ENCODE measurements at regions not wholly inside any gene's neighbourhood (a gene's known extent, or its start where the extent isn't known, plus 50 kb on each side); places are given as distances from the start of the nearest gene placed in this dataset.

DNA sequence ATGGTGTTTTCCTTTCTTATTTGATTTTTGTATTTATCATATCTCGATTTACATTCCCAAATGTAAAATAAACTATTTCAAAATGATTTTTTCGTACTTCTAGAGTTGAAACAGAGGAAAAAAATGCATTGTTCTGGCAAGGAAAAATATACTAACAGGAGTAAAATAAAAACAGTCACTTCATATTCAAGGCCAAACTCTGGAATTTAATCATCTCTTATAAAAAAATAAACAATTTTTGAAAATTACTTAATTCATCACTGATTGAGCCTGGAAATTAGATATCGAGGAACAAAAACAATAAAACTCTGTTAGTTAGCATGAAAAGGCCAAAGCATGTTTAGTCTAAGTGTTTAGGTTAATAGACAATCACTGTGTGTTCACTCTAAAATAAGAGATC, 61.1 kb upstream of the PALM2AKAP2 start:
- SMC1A ChIA-PET (ENCODE audit: uncharacterized antibody, unreplicated experiment): no interaction called here
- in situ Hi-C loops (cut with MboI) (no loop called here), intact Hi-C loops (cut with micrococcal nuclease; ENCODE audit: unreplicated experiment) (no loop called here)
- no peak overlapping the region for H3K9ac ChIP-seq (ENCODE audit: control insufficient read depth, insufficient read depth, low read length)
- WGBS (ENCODE audit: insufficient coverage, insufficient replicate concordance, low lambda C conversion rate, missing lambda C conversion rate): 0% methylated on average over 3 of the region's 3 CpGs
- RAD21 ChIA-PET (ENCODE audit: unreplicated experiment): no interaction called here
- BruUV-seq (replicated peaks): no TSS peak
- POLR2A ChIA-PET: no interaction called here
- no peaks in the 10 kb centered on the region for H3K36me3 ChIP-seq (ENCODE audit: control insufficient read depth in 2 of 2, insufficient read depth in 2 of 2, low read length in 1 of 2)
- H3K4me3 ChIP-seq: no peak overlapping the region
- no peak overlapping the region for H3K4me2 ChIP-seq (ENCODE audit: control insufficient read depth, insufficient read depth)
- no peak overlapping the region for H3K27ac ChIP-seq (ENCODE audit: control insufficient read depth, insufficient read depth)
- ATAC-seq (no peak), DNase-seq (ENCODE audit: low read depth, low spot score) (no peak), FAIRE-seq (no peak)
- no peaks in the 10 kb centered on the region for H3K79me2 ChIP-seq (ENCODE audit: control insufficient read depth, insufficient read depth, low read length)
- H3K4me1 ChIP-seq (ENCODE audit: control insufficient read depth, insufficient read depth, low read length): no peaks in the 10 kb centered on the region
- H2AFZ ChIP-seq (ENCODE audit: control insufficient read depth, low read depth, low read length): no peak overlapping the region
- peaks cover 2% of the 10 kb centered on the region in 2 experiments; a peak in 3 of 4 replicates for H3K27me3 ChIP-seq (replicated peaks in 1 of 2; ENCODE audit: control insufficient read depth in 2 of 2, insufficient read depth in 2 of 2, low read length in 1 of 2)
- CTCF ChIA-PET: no interaction called here
- H4K20me1 ChIP-seq (ENCODE audit: control insufficient read depth, insufficient read depth): no peaks in the 10 kb centered on the region
- H3K9me3 ChIP-seq (replicated peaks; ENCODE audit: control insufficient read depth, insufficient read depth, low read length): no peaks in the 10 kb centered on the region
- TF ChIP-seq RFX5 (IDR thresholded peaks at IDR 0.05; ENCODE audit: low read depth, low read length) (no peak), CEBPB (IDR thresholded peaks at IDR 0.05; ENCODE audit: borderline replicate concordance in 1 of 2, low read depth in 2 of 2, low read length in 2 of 2) (no peak), TCF3 (IDR thresholded peaks at IDR 0.05; ENCODE audit: borderline replicate concordance, insufficient read depth, low read depth, low read length) (no peak), SMC3 (IDR thresholded peaks at IDR 0.05; ENCODE audit: borderline replicate concordance, low read length) (no peak), EZH2 (IDR thresholded peaks at IDR 0.05; ENCODE audit: borderline replicate concordance, control insufficient read depth, low read depth, low read length) (no peak), PML (IDR thresholded peaks at IDR 0.05; ENCODE audit: low read length) (no peak), JUNB (IDR thresholded peaks at IDR 0.05) (no peak), CUX1 (IDR thresholded peaks at IDR 0.05; ENCODE audit: insufficient replicate concordance, low read depth, low read length) (no peak), POLR2AphosphoS5 (IDR thresholded peaks at IDR 0.05; ENCODE audit: low read length) (no peak), ZNF592 (IDR thresholded peaks at IDR 0.05) (no peak), ZNF274 (IDR thresholded peaks at IDR 0.05; ENCODE audit: insufficient read depth, insufficient read length) (no peak), BCLAF1 (IDR thresholded peaks at IDR 0.05) (no peak), TCF7 (IDR thresholded peaks at IDR 0.05; ENCODE audit: borderline replicate concordance) (no peak), FOXK2 (IDR thresholded peaks at IDR 0.05) (no peak)
